Ishikawa (cell line): ENCODE measurements at regions not wholly inside any gene's neighbourhood (a gene's known extent, or its start where the extent isn't known, plus 50 kb on each side); places are given as distances from the start of the nearest gene placed in this dataset.

Source experiments
- EGR1 ChIP-seq: IDR thresholded peaks from 2 replicates; pipeline ENCODE4 v1.6.1; 2012
- EP300 ChIP-seq: IDR thresholded peaks from 2 replicates; pipeline ENCODE4 v1.6.1; 2012; ENCODE audit warnings: borderline replicate concordance
- MAX ChIP-seq: IDR thresholded peaks from 2 replicates; pipeline ENCODE4 v1.6.1; 2012
- RAD21 ChIP-seq: IDR thresholded peaks from 2 replicates; pipeline ENCODE4 v1.6.1; 2012; ENCODE audit warnings: low read depth
- TAF1 ChIP-seq: IDR thresholded peaks from 2 replicates; pipeline ENCODE4 v1.6.1; 2012; ENCODE audit warnings: low read depth, mild to moderate bottlenecking
- USF1 ChIP-seq: IDR thresholded peaks from 2 replicates; pipeline ENCODE4 v1.6.1; 2012
- YY1 ChIP-seq: IDR thresholded peaks from 2 replicates; pipeline ENCODE4 v1.6.1; 2012; ENCODE audit warnings: low read depth

- TF ChIP-seq TAF1: no peak
- no peak for TF ChIP-seq MAX
- no peak for TF ChIP-seq RAD21
- no peak for TF ChIP-seq EGR1
- TF ChIP-seq YY1: no peak
- TF ChIP-seq EP300: no peak
- TF ChIP-seq USF1: no peak
Measured at GRCh38 chr10:120748519-120748918, 102.6 kb upstream of the WDR11 start.
